ENCODE measurements at regions not wholly inside any gene's neighbourhood (a gene's known extent, or its start where the extent isn't known, plus 50 kb on each side); places are given as distances from the start of the nearest gene placed in this dataset.

- TF ChIP-seq POLR2AphosphoS5 (IDR thresholded peaks at IDR 0.05): no peak
- no peak for TF ChIP-seq POLR2A (IDR thresholded peaks at IDR 0.05; ENCODE audit: low read depth)
Measured at GRCh38 chr17:77618731-77619130, 339.8 kb upstream of the TNRC6C start.
